ENCODE measurements at regions not wholly inside any gene's neighbourhood (a gene's known extent, or its start where the extent isn't known, plus 50 kb on each side); places are given as distances from the start of the nearest gene placed in this dataset.

DNA sequence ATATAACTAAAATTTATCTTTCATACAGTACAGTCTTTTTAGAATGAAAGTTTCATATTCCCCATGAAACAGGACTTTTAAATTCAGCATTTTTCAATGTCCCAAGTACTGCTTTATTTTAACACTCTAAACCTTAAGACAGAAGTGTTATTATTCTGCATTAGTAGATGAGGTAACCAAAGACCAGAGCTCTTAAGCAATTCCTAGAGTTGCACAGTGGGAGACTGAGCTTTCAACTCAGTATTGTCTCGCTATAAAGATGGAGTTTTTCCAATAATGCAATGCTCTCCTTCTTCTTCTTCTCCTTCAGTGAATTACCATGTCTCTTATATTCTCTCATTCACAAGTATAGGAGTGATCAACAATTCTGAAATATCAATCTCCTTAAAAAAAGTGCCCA lies 479.7 kb downstream of the CETN3 start:
- TF ChIP-seq, protein P1, sequence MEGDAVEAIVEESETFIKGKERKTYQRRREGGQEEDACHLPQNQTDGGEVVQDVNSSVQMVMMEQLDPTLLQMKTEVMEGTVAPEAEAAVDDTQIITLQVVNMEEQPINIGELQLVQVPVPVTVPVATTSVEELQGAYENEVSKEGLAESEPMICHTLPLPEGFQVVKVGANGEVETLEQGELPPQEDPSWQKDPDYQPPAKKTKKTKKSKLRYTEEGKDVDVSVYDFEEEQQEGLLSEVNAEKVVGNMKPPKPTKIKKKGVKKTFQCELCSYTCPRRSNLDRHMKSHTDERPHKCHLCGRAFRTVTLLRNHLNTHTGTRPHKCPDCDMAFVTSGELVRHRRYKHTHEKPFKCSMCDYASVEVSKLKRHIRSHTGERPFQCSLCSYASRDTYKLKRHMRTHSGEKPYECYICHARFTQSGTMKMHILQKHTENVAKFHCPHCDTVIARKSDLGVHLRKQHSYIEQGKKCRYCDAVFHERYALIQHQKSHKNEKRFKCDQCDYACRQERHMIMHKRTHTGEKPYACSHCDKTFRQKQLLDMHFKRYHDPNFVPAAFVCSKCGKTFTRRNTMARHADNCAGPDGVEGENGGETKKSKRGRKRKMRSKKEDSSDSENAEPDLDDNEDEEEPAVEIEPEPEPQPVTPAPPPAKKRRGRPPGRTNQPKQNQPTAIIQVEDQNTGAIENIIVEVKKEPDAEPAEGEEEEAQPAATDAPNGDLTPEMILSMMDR (IDR thresholded peaks at IDR 0.05; ENCODE audit: unreplicated experiment): no peak
- no peak for DNase-seq (ENCODE audit: low spot score, unreplicated experiment)
- no peak overlapping the region for H3K27ac Mint-ChIP-seq
- H3K4me3 Mint-ChIP-seq (ENCODE audit: low read depth): no peak overlapping the region
- no peaks in the 10 kb centered on the region for H3K36me3 Mint-ChIP-seq (ENCODE audit: insufficient read depth)
- H3K9me3 Mint-ChIP-seq (ENCODE audit: low read depth): peaks cover 6% of the 10 kb centered on the region
- peaks cover 6% of the 10 kb centered on the region for H3K27me3 Mint-ChIP-seq
- peaks cover 1% of the 10 kb centered on the region for H3K4me1 Mint-ChIP-seq (ENCODE audit: low read depth)

DNA sequence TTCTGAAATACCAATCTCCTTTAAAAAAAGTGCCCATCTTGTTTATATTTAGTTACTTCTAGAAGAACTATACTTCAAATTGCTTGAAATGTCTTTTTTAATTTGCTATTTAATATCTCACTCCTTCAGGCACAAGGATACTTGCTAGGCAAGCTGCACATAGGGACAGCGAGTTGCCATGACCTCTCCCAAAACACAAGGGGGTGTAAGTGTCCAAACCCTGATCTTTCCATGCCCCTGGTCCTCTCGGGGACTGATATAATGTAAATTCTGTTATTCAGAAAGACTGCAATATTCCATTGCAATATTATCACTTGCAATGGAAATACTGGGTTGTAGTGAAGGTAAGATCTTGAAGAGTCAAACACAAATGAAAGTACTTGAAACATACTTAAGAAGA lies 480.4 kb downstream of the CETN3 start:
- H3K27me3 Mint-ChIP-seq: peaks cover 3% of the 10 kb centered on the region
- no peaks in the 10 kb centered on the region for H3K36me3 Mint-ChIP-seq (ENCODE audit: insufficient read depth)
- no peak overlapping the region for H3K27ac Mint-ChIP-seq
- TF ChIP-seq, protein P1 (IDR thresholded peaks at IDR 0.05; ENCODE audit: unreplicated experiment): no peak
- no peak for DNase-seq (ENCODE audit: low spot score, unreplicated experiment)
- H3K4me3 Mint-ChIP-seq (ENCODE audit: low read depth): no peak overlapping the region
- peaks cover 1% of the 10 kb centered on the region for H3K4me1 Mint-ChIP-seq (ENCODE audit: low read depth)
- H3K9me3 Mint-ChIP-seq (ENCODE audit: low read depth): peaks cover 6% of the 10 kb centered on the region

DNA sequence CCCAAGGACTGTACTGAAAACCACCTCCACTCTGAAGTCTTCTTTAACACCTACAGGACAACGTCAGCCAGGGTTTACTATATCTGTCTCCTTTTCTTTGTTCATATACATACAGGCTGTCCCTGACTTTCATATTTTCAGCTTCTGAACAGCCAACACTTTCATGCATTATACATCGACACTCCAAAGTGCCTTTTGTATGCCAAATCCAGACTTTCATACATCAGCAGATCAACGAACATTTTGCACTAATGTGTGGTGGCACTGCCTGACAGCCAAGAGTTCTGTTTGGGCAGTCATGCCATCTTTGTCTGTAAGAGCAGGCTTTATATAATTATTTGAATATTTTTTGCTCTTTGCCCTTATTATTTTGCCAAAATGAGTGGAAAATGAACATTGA lies 487.4 kb downstream of the CETN3 start:
- no peak overlapping the region for H3K27ac Mint-ChIP-seq
- TF ChIP-seq, protein P1 (IDR thresholded peaks at IDR 0.05; ENCODE audit: unreplicated experiment): no peak
- H3K4me3 Mint-ChIP-seq (ENCODE audit: low read depth): no peak overlapping the region
- no peak for DNase-seq (ENCODE audit: low spot score, unreplicated experiment)
- H3K27me3 Mint-ChIP-seq: no peaks in the 10 kb centered on the region
- H3K4me1 Mint-ChIP-seq (ENCODE audit: low read depth): no peaks in the 10 kb centered on the region
- no peaks in the 10 kb centered on the region for H3K36me3 Mint-ChIP-seq (ENCODE audit: insufficient read depth)
- H3K9me3 Mint-ChIP-seq (ENCODE audit: low read depth): peaks cover 6% of the 10 kb centered on the region

DNA sequence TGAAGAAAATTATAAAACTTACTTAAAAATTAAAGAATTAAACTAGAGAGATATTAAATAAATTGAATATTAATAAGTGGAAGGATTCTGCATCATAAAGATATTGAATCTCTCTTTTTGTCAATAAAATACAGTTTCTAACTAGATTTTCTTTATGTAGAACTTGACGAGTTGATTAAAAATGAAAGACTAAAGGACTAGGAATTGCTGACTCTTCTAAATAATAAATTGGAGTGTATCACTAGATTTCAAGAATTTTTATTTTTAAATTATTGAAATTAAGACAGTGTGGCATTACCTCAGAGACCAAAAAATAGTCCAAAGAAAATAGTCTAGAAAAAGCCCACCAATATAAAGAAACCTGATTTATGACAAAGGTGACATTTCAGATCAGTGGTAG lies 492.4 kb downstream of the CETN3 start:
- Mint-ChIP-seq H3K27me3 (no peaks in the 10 kb centered on the region), H3K4me1 (ENCODE audit: low read depth) (no peaks in the 10 kb centered on the region), H3K36me3 (ENCODE audit: insufficient read depth) (no peaks in the 10 kb centered on the region), H3K9me3 (ENCODE audit: low read depth) (no peaks in the 10 kb centered on the region), H3K4me3 (ENCODE audit: low read depth) (no peak overlapping the region), H3K27ac (no peak overlapping the region)
- DNase-seq (ENCODE audit: low spot score, unreplicated experiment): no peak
- TF ChIP-seq, protein P1 (IDR thresholded peaks at IDR 0.05; ENCODE audit: unreplicated experiment): no peak

DNA sequence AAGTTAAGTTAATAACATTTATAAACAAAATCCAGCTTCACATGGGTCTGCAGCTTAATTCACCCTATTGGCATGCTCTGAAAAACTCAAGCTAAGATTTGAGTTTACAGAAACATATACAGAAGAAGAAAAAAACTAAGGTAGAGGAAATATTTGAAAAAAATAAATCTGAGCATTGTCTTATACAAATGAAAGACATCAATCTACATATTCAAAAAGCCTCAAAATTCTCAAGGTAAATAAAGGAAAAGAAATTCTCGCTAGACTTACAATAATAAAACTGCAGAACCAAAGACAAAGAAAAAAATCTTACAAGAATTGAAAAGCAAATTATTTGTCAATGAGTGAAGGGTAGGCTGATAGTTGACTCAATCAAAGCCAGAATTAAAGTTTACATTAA lies 493.4 kb downstream of the CETN3 start:
- Mint-ChIP-seq H3K4me1 (ENCODE audit: low read depth) (no peaks in the 10 kb centered on the region), H3K36me3 (ENCODE audit: insufficient read depth) (no peaks in the 10 kb centered on the region), H3K27ac (no peak overlapping the region), H3K27me3 (no peaks in the 10 kb centered on the region), H3K9me3 (ENCODE audit: low read depth) (no peaks in the 10 kb centered on the region), H3K4me3 (ENCODE audit: low read depth) (no peak overlapping the region)
- TF ChIP-seq, protein P1 (IDR thresholded peaks at IDR 0.05; ENCODE audit: unreplicated experiment): no peak
- DNase-seq (ENCODE audit: low spot score, unreplicated experiment): no peak
